ENCODE measurements at regions not wholly inside any gene's neighbourhood (a gene's known extent, or its start where the extent isn't known, plus 50 kb on each side); places are given as distances from the start of the nearest gene placed in this dataset.

DNA sequence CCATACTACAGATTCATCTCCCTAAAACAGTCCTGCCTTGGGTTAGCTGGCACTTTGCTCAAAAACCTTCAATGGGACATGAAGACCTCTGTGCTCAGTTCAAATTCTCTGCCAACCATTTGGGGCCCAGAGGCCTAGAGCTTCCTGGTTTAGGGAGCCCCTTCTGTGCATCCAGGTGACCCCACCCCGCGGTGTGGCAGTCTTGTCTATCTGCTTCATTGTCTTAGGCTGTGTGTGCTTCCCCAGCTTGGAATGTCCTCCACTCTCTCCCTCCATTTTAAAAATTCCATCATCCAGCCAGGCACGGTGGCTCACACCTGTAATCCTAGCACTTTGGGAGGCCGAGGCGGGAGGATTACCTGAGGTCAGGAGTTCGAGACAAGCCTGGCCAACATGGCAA, 99.0 kb upstream of the NEO1 start:
- TF ChIP-seq, protein P1, sequence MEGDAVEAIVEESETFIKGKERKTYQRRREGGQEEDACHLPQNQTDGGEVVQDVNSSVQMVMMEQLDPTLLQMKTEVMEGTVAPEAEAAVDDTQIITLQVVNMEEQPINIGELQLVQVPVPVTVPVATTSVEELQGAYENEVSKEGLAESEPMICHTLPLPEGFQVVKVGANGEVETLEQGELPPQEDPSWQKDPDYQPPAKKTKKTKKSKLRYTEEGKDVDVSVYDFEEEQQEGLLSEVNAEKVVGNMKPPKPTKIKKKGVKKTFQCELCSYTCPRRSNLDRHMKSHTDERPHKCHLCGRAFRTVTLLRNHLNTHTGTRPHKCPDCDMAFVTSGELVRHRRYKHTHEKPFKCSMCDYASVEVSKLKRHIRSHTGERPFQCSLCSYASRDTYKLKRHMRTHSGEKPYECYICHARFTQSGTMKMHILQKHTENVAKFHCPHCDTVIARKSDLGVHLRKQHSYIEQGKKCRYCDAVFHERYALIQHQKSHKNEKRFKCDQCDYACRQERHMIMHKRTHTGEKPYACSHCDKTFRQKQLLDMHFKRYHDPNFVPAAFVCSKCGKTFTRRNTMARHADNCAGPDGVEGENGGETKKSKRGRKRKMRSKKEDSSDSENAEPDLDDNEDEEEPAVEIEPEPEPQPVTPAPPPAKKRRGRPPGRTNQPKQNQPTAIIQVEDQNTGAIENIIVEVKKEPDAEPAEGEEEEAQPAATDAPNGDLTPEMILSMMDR (conservative IDR thresholded peaks at IDR 0.05; ENCODE audit: low read length), result no peak
- TF ChIP-seq EZH2phosphoT487 (IDR thresholded peaks at IDR 0.05; ENCODE audit: borderline replicate concordance), result no peak
- no peaks in the 10 kb centered on the region for H3K4me1 ChIP-seq (ENCODE audit: insufficient read depth, low read length, poor library complexity, severe bottlenecking)
- H3K9ac ChIP-seq (ENCODE audit: low read depth, low read length, poor library complexity, severe bottlenecking), result no peak overlapping the region
- H2AFZ ChIP-seq (ENCODE audit: low read length), result no peak overlapping the region
- no peaks in the 10 kb centered on the region for H4K20me1 ChIP-seq (ENCODE audit: insufficient read depth, low read length, poor library complexity, severe bottlenecking)
- peaks cover 4% of the 10 kb centered on the region; the same call in 1 of the 2 replicates for H3K9me3 ChIP-seq (ENCODE audit: insufficient read depth, low read depth, low read length)
- no peak overlapping the region for H3K4me2 ChIP-seq (ENCODE audit: low read depth, low read length, poor library complexity, severe bottlenecking)
- no peaks in the 10 kb centered on the region for H3K27me3 ChIP-seq (ENCODE audit: insufficient read depth, low read length, poor library complexity, severe bottlenecking)
- no peaks in the 10 kb centered on the region for H3F3A ChIP-seq (ENCODE audit: low read depth)
- H3K36me3 ChIP-seq (ENCODE audit: insufficient read depth, low read length), result no peaks in the 10 kb centered on the region
- no peaks in the 10 kb centered on the region for H3K9me2 ChIP-seq (replicated peaks; ENCODE audit: low read depth, low read length)
- no peaks in the 10 kb centered on the region for H3K79me2 ChIP-seq (ENCODE audit: insufficient read depth, low read length)
- no peak overlapping the region for H3K4me3 ChIP-seq (ENCODE audit: low read length, poor library complexity, severe bottlenecking)

DNA sequence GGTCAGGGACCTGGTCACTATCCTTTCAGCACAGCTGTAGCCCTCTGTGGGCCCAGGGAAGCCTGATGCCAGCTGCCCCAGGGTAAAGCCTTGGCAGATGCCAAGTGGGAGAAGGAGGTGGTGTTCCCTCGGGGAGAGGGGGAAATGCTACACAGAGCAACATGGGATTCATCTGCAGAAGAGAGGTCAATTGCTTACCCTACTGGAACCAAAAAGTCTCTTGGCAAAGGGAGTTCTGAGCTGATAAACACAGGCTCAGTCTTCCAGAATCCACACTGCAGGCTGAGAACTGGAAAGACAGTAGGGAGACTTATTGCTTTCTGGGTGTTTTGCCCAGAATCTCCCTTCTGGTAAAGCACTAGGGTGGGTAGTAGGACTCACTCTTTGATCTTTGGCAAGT, 100.1 kb upstream of the NEO1 start:
- Histone ChIP-seq H3K79me2 (ENCODE audit: insufficient read depth, low read length) (no peaks in the 10 kb centered on the region), H3K4me1 (ENCODE audit: insufficient read depth, low read length, poor library complexity, severe bottlenecking) (no peaks in the 10 kb centered on the region), H3F3A (ENCODE audit: low read depth) (no peaks in the 10 kb centered on the region), H4K20me1 (ENCODE audit: insufficient read depth, low read length, poor library complexity, severe bottlenecking) (no peaks in the 10 kb centered on the region), H3K36me3 (ENCODE audit: insufficient read depth, low read length) (no peaks in the 10 kb centered on the region), H3K4me2 (ENCODE audit: low read depth, low read length, poor library complexity, severe bottlenecking) (no peak overlapping the region), H3K4me3 (ENCODE audit: low read length, poor library complexity, severe bottlenecking) (no peak overlapping the region), H3K9ac (ENCODE audit: low read depth, low read length, poor library complexity, severe bottlenecking) (no peak overlapping the region), H3K9me3 (ENCODE audit: insufficient read depth, low read depth, low read length) (peaks cover 4% of the 10 kb centered on the region; the same call in 1 of the 2 replicates), H3K27me3 (ENCODE audit: insufficient read depth, low read length, poor library complexity, severe bottlenecking) (no peaks in the 10 kb centered on the region), H2AFZ (ENCODE audit: low read length) (no peak overlapping the region), H3K9me2 (replicated peaks; ENCODE audit: low read depth, low read length) (no peaks in the 10 kb centered on the region)
- TF ChIP-seq EZH2phosphoT487 (IDR thresholded peaks at IDR 0.05; ENCODE audit: borderline replicate concordance), result no peak
- TF ChIP-seq, protein P1 (conservative IDR thresholded peaks at IDR 0.05; ENCODE audit: low read length), result no peak

DNA sequence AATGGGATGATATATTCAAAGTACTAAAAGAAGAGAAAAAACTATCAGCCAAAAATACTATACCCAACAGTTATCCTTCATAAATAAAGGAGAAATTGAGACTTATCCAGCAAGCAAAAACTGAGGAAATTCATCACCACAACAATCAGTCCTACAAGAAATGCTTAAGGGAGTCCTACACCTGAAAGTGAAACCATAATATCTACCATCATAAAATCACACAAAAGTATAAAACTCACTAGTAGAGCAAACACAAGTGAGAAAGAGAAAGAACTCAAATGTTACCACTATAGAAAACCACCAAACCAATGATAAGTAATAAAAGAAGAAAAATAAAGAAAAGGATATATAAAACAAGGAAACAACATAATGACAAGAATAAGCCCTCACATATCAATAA, 103.6 kb upstream of the NEO1 start:
- H3K4me3 ChIP-seq (ENCODE audit: low read length, poor library complexity, severe bottlenecking), result no peak overlapping the region
- peaks cover 4% of the 10 kb centered on the region; the same call in 1 of the 2 replicates for H3K9me3 ChIP-seq (ENCODE audit: insufficient read depth, low read depth, low read length)
- no peak overlapping the region for H2AFZ ChIP-seq (ENCODE audit: low read length)
- no peaks in the 10 kb centered on the region for H3K4me1 ChIP-seq (ENCODE audit: insufficient read depth, low read length, poor library complexity, severe bottlenecking)
- TF ChIP-seq, protein P1 (conservative IDR thresholded peaks at IDR 0.05; ENCODE audit: low read length), result no peak
- TF ChIP-seq EZH2phosphoT487 (IDR thresholded peaks at IDR 0.05; ENCODE audit: borderline replicate concordance), result no peak
- no peaks in the 10 kb centered on the region for H3K27me3 ChIP-seq (ENCODE audit: insufficient read depth, low read length, poor library complexity, severe bottlenecking)
- no peak overlapping the region for H3K4me2 ChIP-seq (ENCODE audit: low read depth, low read length, poor library complexity, severe bottlenecking)
- H3K9me2 ChIP-seq (replicated peaks; ENCODE audit: low read depth, low read length), result no peaks in the 10 kb centered on the region
- H3K79me2 ChIP-seq (ENCODE audit: insufficient read depth, low read length), result no peaks in the 10 kb centered on the region
- no peaks in the 10 kb centered on the region for H3F3A ChIP-seq (ENCODE audit: low read depth)
- no peaks in the 10 kb centered on the region for H4K20me1 ChIP-seq (ENCODE audit: insufficient read depth, low read length, poor library complexity, severe bottlenecking)
- no peaks in the 10 kb centered on the region for H3K36me3 ChIP-seq (ENCODE audit: insufficient read depth, low read length)
- no peak overlapping the region for H3K9ac ChIP-seq (ENCODE audit: low read depth, low read length, poor library complexity, severe bottlenecking)

Measured in Loucy (cell line).